Body of pancreas (tissue), 4 donors: ENCODE measurements at regions not wholly inside any gene's neighbourhood (a gene's known extent, or its start where the extent isn't known, plus 50 kb on each side); places are given as distances from the start of the nearest gene placed in this dataset.

ENCODE experiments used
- CTCF ChIP-seq, 7 experiments: fragments of 450-650 bp in 4 of 7; fragments of 200-600 bp in 3 of 7; sonication (generic) in 3 of 7; IDR thresholded peaks; one replicate each; pipeline ENCODE4 v1.5.1; 2016 to 2019; ENCODE audit warnings: antibody characterized with exemption in 7 of 7
- POLR2A ChIP-seq, 3 donors: fragments of 450-650 bp; IDR thresholded peaks; one replicate each; pipeline ENCODE4 v1.6.1; 2016; ENCODE audit warnings: antibody characterized with exemption in 3 of 3, mild to moderate bottlenecking in 2 of 3

- no peak for TF ChIP-seq CTCF (IDR thresholded peaks at IDR 0.05)
- TF ChIP-seq POLR2A (IDR thresholded peaks at IDR 0.05): no peak
Measured at GRCh38 chr14:84456946-84457345, 1073.0 kb upstream of the FLRT2 start.
